CD4-positive, alpha-beta T cell treated with Interleukin-10 for 1 hour (primary cell): ENCODE measurements at regions not wholly inside any gene's neighbourhood (a gene's known extent, or its start where the extent isn't known, plus 50 kb on each side); places are given as distances from the start of the nearest gene placed in this dataset.
"Not testable (repeated sequence)": the region's sequence is repeated elsewhere in the genome, so short reads cannot be mapped to it uniquely, and the experiment has no call there.

Experiments
- DNase-seq: peaks from one replicate; pipeline ENCODE4 v3.0.0-alpha.2; 2020

DNA sequence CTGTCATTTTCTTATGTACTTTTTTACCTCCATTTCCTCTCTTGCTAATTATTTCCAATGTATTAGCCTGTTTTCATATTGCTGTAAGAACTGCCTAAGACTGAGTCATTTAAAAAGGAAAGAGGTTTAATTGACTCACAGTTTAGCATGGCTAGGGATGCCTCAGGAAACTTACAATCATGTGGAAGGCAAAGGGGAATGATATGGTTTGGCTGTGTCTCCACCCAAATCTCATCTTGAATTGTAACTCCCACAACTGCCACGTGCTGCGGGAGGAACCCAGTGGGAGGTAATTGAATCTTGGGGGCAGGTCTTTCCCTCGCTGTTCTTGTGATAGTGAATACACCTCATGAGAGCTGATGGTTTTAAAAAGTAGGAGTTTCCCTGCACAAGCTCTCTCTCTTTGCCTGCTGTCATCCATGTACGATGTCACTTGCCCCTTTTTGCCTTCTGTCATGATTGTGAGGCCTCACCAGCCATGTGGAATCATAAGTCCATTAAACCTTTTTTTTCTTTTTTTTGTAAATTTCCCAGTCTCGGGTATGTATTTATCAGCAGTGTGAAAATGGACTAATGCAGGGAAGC is 870.0 kb upstream of the INTU start:
- DNase-seq = no peak

DNA sequence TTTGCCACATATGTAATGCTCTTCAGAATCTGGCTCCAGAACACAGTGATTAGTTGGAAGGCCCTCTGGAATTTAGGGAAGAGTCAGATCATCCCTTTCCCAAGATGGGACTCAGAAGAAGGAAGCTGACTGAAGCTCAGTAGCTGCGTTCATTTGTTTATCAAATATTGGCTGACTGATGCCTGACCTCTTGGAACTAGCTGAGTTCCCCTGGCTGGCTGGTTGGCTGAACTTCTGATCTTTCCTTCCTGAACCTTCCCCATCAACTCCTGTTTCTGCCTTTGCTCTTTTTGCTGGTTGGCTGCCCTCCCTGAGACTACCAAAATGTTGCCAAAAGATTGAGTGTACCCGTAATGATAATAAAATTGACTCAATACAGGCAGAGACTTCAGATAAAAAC is 866.5 kb upstream of the INTU start:
- DNase-seq = no peak

- DNase-seq = no peak
These were observed 864.4 kb upstream of the INTU start for GRCh38 chr4:126768338-126768737.

GRCh38 chr4:126770811-126771553 is 861.8 kb upstream of the INTU start:
- DNase-seq = not testable (repeated sequence)

DNA sequence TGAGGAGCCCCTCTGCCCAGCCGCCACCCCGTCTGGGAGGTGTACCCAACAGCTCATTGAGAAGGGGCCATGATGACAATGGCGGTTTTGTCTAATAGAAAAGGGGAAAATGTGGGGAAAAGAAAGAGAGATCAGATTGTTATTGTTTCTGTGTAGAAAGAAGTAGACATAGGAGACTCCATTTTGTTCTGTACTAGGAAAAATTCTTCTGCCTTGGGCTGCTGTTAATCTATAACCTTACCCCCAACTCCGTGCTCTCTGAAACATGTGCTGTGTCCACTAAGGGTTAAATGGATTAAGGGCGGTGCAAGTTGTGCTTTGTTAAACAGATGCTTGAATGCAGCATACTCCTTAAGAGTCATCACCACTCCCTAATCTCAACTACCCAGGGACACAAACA is 861.1 kb upstream of the INTU start:
- DNase-seq = not testable (repeated sequence)

DNA sequence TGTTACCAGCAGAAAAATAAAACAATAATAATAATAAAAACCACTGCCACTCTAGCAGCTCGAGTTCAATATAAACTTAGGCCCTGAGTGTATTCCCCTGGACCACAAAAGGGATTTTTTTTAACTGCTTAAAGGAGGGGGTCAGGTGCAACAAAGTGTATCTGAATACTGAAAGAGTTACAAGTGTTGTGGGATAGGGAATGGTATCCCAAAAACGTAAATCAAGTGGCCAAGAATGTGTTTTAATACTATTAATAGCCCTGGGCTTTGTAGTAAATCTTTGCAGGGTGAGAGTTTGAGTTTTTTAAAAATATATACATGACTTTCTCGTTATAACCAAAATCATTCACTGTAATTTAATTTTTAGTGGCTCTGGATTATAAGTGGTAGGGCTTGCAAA is 860.1 kb upstream of the INTU start:
- no peak for DNase-seq

- DNase-seq = no peak
These were observed 857.2 kb upstream of the INTU start for GRCh38 chr4:126775485-126776106.

- no peak for DNase-seq
These were observed 856.4 kb upstream of the INTU start for GRCh38 chr4:126776361-126776760.

- DNase-seq = no peak
These were observed 855.1 kb upstream of the INTU start for GRCh38 chr4:126777649-126778048.

GRCh38 chr4:126778348-126778747 is 854.4 kb upstream of the INTU start:
- DNase-seq = no peak

GRCh38 chr4:126779001-126779400 is 853.8 kb upstream of the INTU start:
- DNase-seq = no peak

- no peak for DNase-seq
These were observed 853.2 kb upstream of the INTU start for GRCh38 chr4:126779436-126780166.

- DNase-seq = no peak
These were observed 849.6 kb upstream of the INTU start for GRCh38 chr4:126783191-126783590.

GRCh38 chr4:126784966-126785580 is 847.7 kb upstream of the INTU start:
- no peak for DNase-seq

GRCh38 chr4:126790633-126791032 is 842.1 kb upstream of the INTU start:
- no peak for DNase-seq

- DNase-seq = no peak
These were observed 838.4 kb upstream of the INTU start for GRCh38 chr4:126794363-126794762.

DNA sequence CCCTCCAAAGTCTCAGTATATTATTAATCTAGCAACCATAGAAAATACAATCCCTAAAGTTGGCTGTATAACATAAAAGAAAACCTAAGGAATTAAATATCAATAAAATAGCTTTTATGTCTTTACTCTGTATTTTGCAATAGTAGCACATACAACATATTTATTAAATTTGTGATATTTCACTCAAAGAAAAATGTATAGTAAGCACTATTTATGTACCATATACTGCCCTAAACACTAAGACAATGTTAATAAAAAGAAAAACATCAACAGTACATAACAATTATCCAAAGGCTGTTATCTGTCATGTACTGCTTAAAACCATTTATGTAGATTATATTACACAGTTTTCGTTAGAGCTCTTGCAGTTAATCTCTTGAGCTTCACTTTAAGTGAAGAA is 834.5 kb upstream of the INTU start:
- no peak for DNase-seq

- no peak for DNase-seq
These were observed 833.3 kb upstream of the INTU start for GRCh38 chr4:126799416-126799815.

- no peak for DNase-seq
These were observed 832.7 kb upstream of the INTU start for GRCh38 chr4:126799971-126800574.

GRCh38 chr4:126800575-126801141 is 832.1 kb upstream of the INTU start:
- no peak for DNase-seq

GRCh38 chr4:126807132-126807531 is 825.6 kb upstream of the INTU start:
- DNase-seq = no peak

DNA sequence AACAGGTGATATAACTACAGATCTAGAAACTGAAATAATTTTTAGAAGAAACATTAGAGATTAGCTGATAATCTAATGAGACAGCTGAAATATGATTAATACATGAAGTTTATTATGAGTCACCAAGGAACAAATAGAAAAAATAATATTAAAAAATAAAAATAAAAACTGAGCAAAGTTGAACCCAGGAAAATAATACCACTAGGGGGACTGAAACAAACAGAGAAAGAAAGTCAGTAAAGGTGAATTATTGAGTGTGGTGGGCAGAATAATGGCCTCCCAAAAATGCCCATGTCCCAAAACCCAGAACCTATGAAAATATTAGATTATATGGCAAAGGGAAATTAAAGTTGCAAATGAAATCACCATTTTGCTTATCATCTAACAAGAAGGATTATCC is 820.7 kb upstream of the INTU start:
- no peak for DNase-seq

DNA sequence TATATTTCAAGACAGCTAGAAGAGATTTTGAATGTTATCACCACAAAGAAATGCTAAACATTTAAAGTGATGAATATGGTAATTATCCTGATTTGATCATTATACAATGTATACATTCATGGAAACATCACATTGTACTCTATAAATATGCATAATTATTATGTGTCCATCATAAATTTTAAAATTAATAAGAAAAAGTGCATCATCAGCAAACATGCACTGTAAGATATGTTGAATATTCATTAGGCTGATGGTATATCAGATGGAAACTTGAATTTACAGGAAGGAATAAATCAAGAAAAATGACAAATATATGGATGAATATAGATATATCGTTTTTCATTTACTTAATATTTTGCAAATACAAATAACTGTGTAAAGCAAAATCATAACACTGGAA is 812.1 kb upstream of the INTU start:
- DNase-seq = no peak
